Kidney glomerular epithelial cell (primary cell): ENCODE measurements at regions not wholly inside any gene's neighbourhood (a gene's known extent, or its start where the extent isn't known, plus 50 kb on each side); places are given as distances from the start of the nearest gene placed in this dataset.
A peak's percentile ranks its signal among the peaks of the same experiment; 100 is the strongest.

Experiments used
- DNase-seq: peaks from one replicate; lab custom pipeline; 2025; lab: John Stamatoyannopoulos, UW

GRCh38 chr5:124309241-124309980, 437.0 kb downstream of the ZNF608 start:
- DNase-seq = no peak

- DNase-seq = no peak
These were observed 443.1 kb downstream of the ZNF608 start for GRCh38 chr5:124303366-124303765.

GRCh38 chr5:124302533-124302932, 443.9 kb downstream of the ZNF608 start:
- DNase-seq = no peak

GRCh38 chr5:124301850-124302249, 444.6 kb downstream of the ZNF608 start:
- peak; percentile 29 for DNase-seq

- no peak for DNase-seq
These were observed 445.4 kb downstream of the ZNF608 start for GRCh38 chr5:124300815-124301621.

GRCh38 chr5:124297826-124298225, 448.6 kb downstream of the ZNF608 start:
- no peak for DNase-seq

- DNase-seq = no peak
These were observed 454.1 kb downstream of the ZNF608 start for GRCh38 chr5:124292322-124292855.

GRCh38 chr5:124289641-124290311, 456.7 kb downstream of the ZNF608 start:
- no peak for DNase-seq

GRCh38 chr5:124289130-124289529, 457.3 kb downstream of the ZNF608 start:
- no peak for DNase-seq

GRCh38 chr5:124287813-124288212, 458.6 kb downstream of the ZNF608 start:
- no peak for DNase-seq

- no peak for DNase-seq
These were observed 460.7 kb downstream of the ZNF608 start for GRCh38 chr5:124285733-124286132.

- no peak for DNase-seq
These were observed 461.4 kb downstream of the ZNF608 start for GRCh38 chr5:124285071-124285470.

GRCh38 chr5:124283031-124283430, 463.4 kb downstream of the ZNF608 start:
- no peak for DNase-seq

- DNase-seq = no peak
These were observed 466.4 kb downstream of the ZNF608 start for GRCh38 chr5:124280079-124280478.

- DNase-seq = no peak
These were observed 467.1 kb downstream of the ZNF608 start for GRCh38 chr5:124279146-124279876.

- no peak for DNase-seq
These were observed 467.8 kb downstream of the ZNF608 start for GRCh38 chr5:124278636-124279035.

- DNase-seq = peak; percentile 4
These were observed 468.5 kb downstream of the ZNF608 start for GRCh38 chr5:124277767-124278545.

- DNase-seq = no peak
These were observed 470.3 kb downstream of the ZNF608 start for GRCh38 chr5:124276166-124276565.

GRCh38 chr5:124274949-124275348, 471.5 kb downstream of the ZNF608 start:
- DNase-seq = peak; percentile 95

- DNase-seq = peak; percentile 66
These were observed 481.9 kb downstream of the ZNF608 start for GRCh38 chr5:124264499-124264898.
